ENCODE measurements at regions not wholly inside any gene's neighbourhood (a gene's known extent, or its start where the extent isn't known, plus 50 kb on each side); places are given as distances from the start of the nearest gene placed in this dataset.

GRCh38 chr2:57180042-57180567 lies 866.5 kb upstream of the VRK2 start:
- H3K4me3 ChIP-seq: no peak overlapping the region
- H3K9me3 ChIP-seq: no peaks in the 10 kb centered on the region
- H3K36me3 ChIP-seq (ENCODE audit: low read depth): no peaks in the 10 kb centered on the region
- no peaks in the 10 kb centered on the region for H3K4me1 ChIP-seq (ENCODE audit: low read depth)
- intact Hi-C loops (cut with DNase I, micrococcal nuclease): no loop called here
- no peak for TF ChIP-seq CTCF (IDR thresholded peaks at IDR 0.05)
- DNase-seq (no peak), ATAC-seq (no peak)

DNA sequence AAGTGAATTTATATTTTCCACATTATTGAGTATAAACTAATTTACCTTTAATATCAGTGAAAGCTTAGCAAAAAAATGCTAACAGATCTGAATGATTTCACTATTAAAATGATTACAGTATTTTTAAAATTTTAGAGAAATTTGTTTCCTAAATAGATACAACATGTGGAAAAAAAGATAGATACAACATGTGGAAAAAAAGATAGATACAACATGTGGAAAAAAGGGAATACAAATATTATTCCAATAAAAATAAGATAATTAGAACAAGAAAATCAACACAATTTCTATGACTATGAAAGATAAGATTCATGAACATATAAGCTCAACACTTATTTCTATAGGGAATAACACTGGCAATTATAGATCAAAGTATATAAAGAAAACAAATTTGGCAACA lies 865.9 kb upstream of the VRK2 start:
- H3K4me1 ChIP-seq (ENCODE audit: low read depth): no peaks in the 10 kb centered on the region
- H3K9me3 ChIP-seq: no peaks in the 10 kb centered on the region
- no peak for TF ChIP-seq CTCF (IDR thresholded peaks at IDR 0.05)
- DNase-seq (no peak), ATAC-seq (no peak)
- H3K36me3 ChIP-seq (ENCODE audit: low read depth): no peaks in the 10 kb centered on the region
- no peak overlapping the region for H3K4me3 ChIP-seq
- intact Hi-C loops (cut with DNase I, micrococcal nuclease): no loop called here

GRCh38 chr2:57181315-57182038 lies 865.1 kb upstream of the VRK2 start:
- ATAC-seq (no peak), DNase-seq (no peak)
- intact Hi-C loops (cut with DNase I, micrococcal nuclease): no loop called here

DNA sequence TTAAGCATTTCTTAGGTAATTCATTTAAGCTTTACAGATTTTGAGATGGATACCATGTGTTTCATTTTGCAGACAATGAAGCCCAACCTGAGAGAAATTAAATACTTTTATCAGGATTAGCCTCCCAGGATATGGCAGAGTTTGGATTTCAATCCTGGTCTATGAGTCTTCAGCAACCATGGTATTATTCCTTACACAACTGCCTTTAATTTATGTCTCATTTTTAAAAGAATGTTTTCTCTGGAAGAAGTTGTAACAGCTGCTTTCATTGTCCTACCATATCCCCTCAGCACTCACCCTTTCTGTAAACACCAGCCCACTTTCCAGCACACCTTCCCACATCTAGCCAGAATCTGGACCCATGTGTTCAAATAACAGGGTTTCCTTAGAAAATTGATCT lies 863.7 kb upstream of the VRK2 start:
- no peaks in the 10 kb centered on the region for H3K36me3 ChIP-seq (ENCODE audit: low read depth)
- DNase-seq: no peak

More at GRCh38 chr2:57181315-57182038, 865.1 kb upstream of the VRK2 start:
- H3K36me3 ChIP-seq (ENCODE audit: low read depth): no peaks in the 10 kb centered on the region
- H3K4me1 ChIP-seq (ENCODE audit: low read depth): no peaks in the 10 kb centered on the region
- TF ChIP-seq CTCF (IDR thresholded peaks at IDR 0.05): no peak
- no peaks in the 10 kb centered on the region for H3K9me3 ChIP-seq
- no peak overlapping the region for H3K4me3 ChIP-seq

DNA sequence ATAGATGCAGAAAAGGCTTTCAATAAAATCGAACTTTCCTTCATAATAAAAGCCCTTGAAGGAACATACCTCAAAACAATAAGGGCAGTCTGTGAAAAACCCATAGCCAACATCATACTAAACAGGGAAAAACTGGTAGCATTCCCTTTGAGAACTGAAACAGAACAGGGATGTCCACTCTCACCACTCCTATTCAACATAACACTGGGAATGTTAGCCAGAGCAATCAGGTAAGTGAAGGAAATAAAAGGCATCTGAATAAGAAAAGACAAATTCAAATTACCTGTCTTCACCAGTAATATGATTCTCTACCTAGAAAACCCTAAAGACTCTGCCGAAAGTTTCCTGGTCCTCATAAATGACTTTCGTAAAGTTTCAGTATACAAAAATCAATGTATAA lies 861.0 kb upstream of the VRK2 start:
- no peak for TF ChIP-seq CTCF (IDR thresholded peaks at IDR 0.05)
- Histone ChIP-seq H3K9me3 (no peaks in the 10 kb centered on the region), H3K36me3 (ENCODE audit: low read depth) (no peaks in the 10 kb centered on the region), H3K4me1 (ENCODE audit: low read depth) (no peaks in the 10 kb centered on the region), H3K4me3 (no peak overlapping the region)
- ATAC-seq (no peak), DNase-seq (no peak)
- intact Hi-C loops (cut with DNase I, micrococcal nuclease): no loop called here

More for the DNA sequence above, 863.7 kb upstream of the VRK2 start:
- Histone ChIP-seq H3K4me1 (ENCODE audit: low read depth) (no peaks in the 10 kb centered on the region), H3K9me3 (no peaks in the 10 kb centered on the region), H3K4me3 (no peak overlapping the region)
- no peak for TF ChIP-seq CTCF (IDR thresholded peaks at IDR 0.05)
- no peak for ATAC-seq
- intact Hi-C loops (cut with DNase I, micrococcal nuclease): no loop called here
